ENCODE measurements at regions not wholly inside any gene's neighbourhood (a gene's known extent, or its start where the extent isn't known, plus 50 kb on each side); places are given as distances from the start of the nearest gene placed in this dataset.

GRCh38 chr4:121229993-121230392, 65.9 kb upstream of the TNIP3 start:
- Histone ChIP-seq H3K23me2 (ENCODE audit: low read depth, low read length) (no peaks in the 10 kb centered on the region), H4K8ac (ENCODE audit: extremely low read depth, insufficient read depth, low read length) (no peak overlapping the region), H3K4me1 (replicated peaks in 1 of 4; ENCODE audit: control insufficient read depth in 3 of 4, insufficient read depth in 4 of 4, low read length in 3 of 4) (peaks cover 0 to 3% (median 1%) of the 10 kb centered on the region in 4 experiments; a peak in 2 of 7 replicates), H2AK5ac (ENCODE audit: low read depth, low read length) (no peak overlapping the region), H3K79me1 (ENCODE audit: low read depth, low read length) (no peaks in the 10 kb centered on the region), H3K56ac (replicated peaks; ENCODE audit: insufficient read length, low read depth, low read length) (no peak overlapping the region), H3K23ac (ENCODE audit: insufficient read length) (no peak overlapping the region), H2AFZ (ENCODE audit: low read length) (no peak overlapping the region), H3K4ac (replicated peaks; ENCODE audit: insufficient read length, low read depth, low read length) (no peak overlapping the region), H3K14ac (ENCODE audit: insufficient read length) (no peak overlapping the region), H4K91ac (replicated peaks; ENCODE audit: insufficient read length, low read length) (no peak overlapping the region), H3K9ac (replicated peaks in 1 of 4; ENCODE audit: extremely low read depth in 1 of 4, low read depth in 3 of 4, low read length in 3 of 4) (no peak overlapping the region), H3K4me2 (ENCODE audit: insufficient read depth in 1 of 2, low read depth in 2 of 2, low read length in 2 of 2) (no peak overlapping the region), H3K36me3 (ENCODE audit: control insufficient read depth in 2 of 4, insufficient read depth in 4 of 4, low read length in 3 of 4) (no peaks in the 10 kb centered on the region), H4K20me1 (replicated peaks in 1 of 2; ENCODE audit: control insufficient read depth in 1 of 2, insufficient read depth in 2 of 2, low read length in 2 of 2) (no peaks in the 10 kb centered on the region), H2BK120ac (replicated peaks; ENCODE audit: low read depth, low read length) (no peak overlapping the region), H3K4me3 (ENCODE audit: extremely low read depth in 1 of 4, insufficient read depth in 2 of 4, low read depth in 3 of 4, low read length in 4 of 4) (no peak overlapping the region), H3K79me2 (ENCODE audit: control insufficient read depth in 1 of 2, insufficient read depth in 2 of 2, low read length in 2 of 2) (no peaks in the 10 kb centered on the region), H3K9me3 (ENCODE audit: insufficient read depth in 2 of 2, low read depth in 1 of 2, low read length in 1 of 2) (no peaks in the 10 kb centered on the region), H3K27ac (ENCODE audit: low read depth, low read length) (no peak overlapping the region), H2BK5ac (ENCODE audit: low read depth, low read length) (no peak overlapping the region), H2BK12ac (ENCODE audit: low read depth, low read length) (no peak overlapping the region), H3K27me3 (replicated peaks in 1 of 4; ENCODE audit: control insufficient read depth in 3 of 4, extremely low read depth in 1 of 4, insufficient read depth in 3 of 4, low read length in 3 of 4) (peaks cover 0 to 1% (median 0%) of the 10 kb centered on the region in 4 experiments; a peak in 1 of 7 replicates), H2BK20ac (ENCODE audit: low read length) (no peak overlapping the region), H2BK15ac (ENCODE audit: low read length) (no peak overlapping the region), H4K5ac (ENCODE audit: insufficient read length, low read depth, low read length) (no peak overlapping the region), H3K18ac (ENCODE audit: extremely low read depth, low read length) (no peak overlapping the region)
- TF ChIP-seq USF2 (IDR thresholded peaks at IDR 0.05; ENCODE audit: low read length), result no peak
- CTCF ChIA-PET (ENCODE audit: partially characterized antibody), result interaction anchor here (0.7 to 1.6 kb wide), 3 partner anchors 9 to 38 kb away, joined by 3 to 5 read pairs (median 3); no protein-coding TSS in a partner anchor
- FAIRE-seq (no peak), DNase-seq (ENCODE audit: low read depth in 1 of 2, low spot score in 2 of 2) (no peak)
- POLR2A ChIA-PET (ENCODE audit: partially characterized antibody), result no interaction called here
- 84% methylated on average over 3 of the region's 3 CpGs; no CpG with 5 or more reads in 1 of the 2 experiments for WGBS, 2 experiments (ENCODE audit: extremely low coverage in 1 of 2, insufficient coverage in 1 of 2, insufficient read length in 1 of 2, insufficient replicate concordance in 2 of 2, low coverage in 1 of 2, low lambda C conversion rate in 2 of 2, missing lambda C conversion rate in 1 of 2)
